Transverse colon (tissue), 4 donors: ENCODE measurements at regions not wholly inside any gene's neighbourhood (a gene's known extent, or its start where the extent isn't known, plus 50 kb on each side); places are given as distances from the start of the nearest gene placed in this dataset.

Experiments
- POLR2AphosphoS5 ChIP-seq, 3 donors: sonication (generic); formaldehyde crosslinking; IDR thresholded peaks; one replicate each; pipeline ENCODE4 v1.6.1; 2016; ENCODE audit warnings: antibody characterized with exemption in 3 of 3
- TF ChIP-seq, protein P1 (sequence below), 5 experiments: fragments of 200-600 bp in 3 of 5; fragments of 450-650 bp in 2 of 5; sonication (generic) in 3 of 5; IDR thresholded peaks; 1 replicate in 2 of 5; 2 replicates in 3 of 5; pipeline ENCODE4 v1.5.1; 2016 to 2017; ENCODE audit warnings: antibody characterized with exemption in 5 of 5, inconsistent platforms in 3 of 5, mild to moderate bottlenecking in 2 of 5, moderate library complexity in 1 of 5

DNA sequence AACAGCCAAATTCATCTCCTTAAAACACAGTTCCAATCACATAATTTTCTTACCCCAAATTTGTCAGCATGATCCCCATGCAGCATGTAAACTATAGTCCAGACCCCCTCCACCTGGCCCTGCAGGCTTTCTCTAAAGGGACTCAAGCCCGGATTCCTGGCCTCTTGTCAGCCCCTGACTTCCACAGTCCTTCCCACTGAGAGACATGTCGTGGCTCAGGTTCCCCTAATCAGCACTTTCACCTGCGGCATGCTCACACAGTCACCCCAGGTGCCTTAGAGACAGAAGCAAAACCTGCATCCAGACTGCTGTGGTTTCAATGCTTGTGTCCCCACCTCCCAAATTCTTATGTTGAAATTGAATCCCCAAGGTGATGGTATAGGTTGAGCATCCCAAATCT is 372.7 kb upstream of the ATP10A start:
- TF ChIP-seq, protein P1, sequence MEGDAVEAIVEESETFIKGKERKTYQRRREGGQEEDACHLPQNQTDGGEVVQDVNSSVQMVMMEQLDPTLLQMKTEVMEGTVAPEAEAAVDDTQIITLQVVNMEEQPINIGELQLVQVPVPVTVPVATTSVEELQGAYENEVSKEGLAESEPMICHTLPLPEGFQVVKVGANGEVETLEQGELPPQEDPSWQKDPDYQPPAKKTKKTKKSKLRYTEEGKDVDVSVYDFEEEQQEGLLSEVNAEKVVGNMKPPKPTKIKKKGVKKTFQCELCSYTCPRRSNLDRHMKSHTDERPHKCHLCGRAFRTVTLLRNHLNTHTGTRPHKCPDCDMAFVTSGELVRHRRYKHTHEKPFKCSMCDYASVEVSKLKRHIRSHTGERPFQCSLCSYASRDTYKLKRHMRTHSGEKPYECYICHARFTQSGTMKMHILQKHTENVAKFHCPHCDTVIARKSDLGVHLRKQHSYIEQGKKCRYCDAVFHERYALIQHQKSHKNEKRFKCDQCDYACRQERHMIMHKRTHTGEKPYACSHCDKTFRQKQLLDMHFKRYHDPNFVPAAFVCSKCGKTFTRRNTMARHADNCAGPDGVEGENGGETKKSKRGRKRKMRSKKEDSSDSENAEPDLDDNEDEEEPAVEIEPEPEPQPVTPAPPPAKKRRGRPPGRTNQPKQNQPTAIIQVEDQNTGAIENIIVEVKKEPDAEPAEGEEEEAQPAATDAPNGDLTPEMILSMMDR (IDR thresholded peaks at IDR 0.05) = no peak
- no peak for TF ChIP-seq POLR2AphosphoS5 (IDR thresholded peaks at IDR 0.05)
